Fibroblast of pulmonary artery (primary cell): ENCODE measurements at regions not wholly inside any gene's neighbourhood (a gene's known extent, or its start where the extent isn't known, plus 50 kb on each side); places are given as distances from the start of the nearest gene placed in this dataset.

ENCODE experiments used
- DNase-seq: peaks from one replicate; pipeline ENCODE4 v3.0.0-alpha.2; 2010; ENCODE audit warnings: low read depth
- H3K4me3 ChIP-seq: replicated peaks from 2 replicates; pipeline ENCODE4 v1.5.1; 2011; ENCODE audit warnings: low read depth, mild to moderate bottlenecking, control low read depth, low read length, moderate library complexity
- TF ChIP-seq, protein P1 (sequence below): IDR thresholded peaks from 2 replicates; pipeline ENCODE4 v1.5.1; 2011; ENCODE audit warnings: mild to moderate bottlenecking, control low read depth, low read length, inconsistent platforms; ENCODE audit errors: missing control alignments

DNA sequence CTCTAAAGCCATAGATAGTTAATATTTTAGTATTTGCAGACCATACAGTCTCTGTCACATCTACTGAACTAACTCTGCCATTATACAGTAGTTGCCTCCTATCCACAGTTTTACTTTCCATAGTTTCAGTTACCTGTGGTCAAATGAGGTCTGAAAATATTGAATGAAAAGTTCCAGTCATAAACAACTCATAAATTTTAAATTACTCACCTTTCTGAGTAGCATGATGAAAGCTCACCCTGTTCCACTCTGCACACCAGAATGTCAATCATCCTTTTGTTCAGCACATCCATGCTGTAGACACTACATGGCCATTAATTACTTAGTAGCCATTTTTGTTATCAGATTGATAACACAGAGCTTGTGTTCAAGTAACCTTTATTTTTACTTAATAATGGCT lies 51.7 kb upstream of the ME3 start:
- TF ChIP-seq, protein P1, sequence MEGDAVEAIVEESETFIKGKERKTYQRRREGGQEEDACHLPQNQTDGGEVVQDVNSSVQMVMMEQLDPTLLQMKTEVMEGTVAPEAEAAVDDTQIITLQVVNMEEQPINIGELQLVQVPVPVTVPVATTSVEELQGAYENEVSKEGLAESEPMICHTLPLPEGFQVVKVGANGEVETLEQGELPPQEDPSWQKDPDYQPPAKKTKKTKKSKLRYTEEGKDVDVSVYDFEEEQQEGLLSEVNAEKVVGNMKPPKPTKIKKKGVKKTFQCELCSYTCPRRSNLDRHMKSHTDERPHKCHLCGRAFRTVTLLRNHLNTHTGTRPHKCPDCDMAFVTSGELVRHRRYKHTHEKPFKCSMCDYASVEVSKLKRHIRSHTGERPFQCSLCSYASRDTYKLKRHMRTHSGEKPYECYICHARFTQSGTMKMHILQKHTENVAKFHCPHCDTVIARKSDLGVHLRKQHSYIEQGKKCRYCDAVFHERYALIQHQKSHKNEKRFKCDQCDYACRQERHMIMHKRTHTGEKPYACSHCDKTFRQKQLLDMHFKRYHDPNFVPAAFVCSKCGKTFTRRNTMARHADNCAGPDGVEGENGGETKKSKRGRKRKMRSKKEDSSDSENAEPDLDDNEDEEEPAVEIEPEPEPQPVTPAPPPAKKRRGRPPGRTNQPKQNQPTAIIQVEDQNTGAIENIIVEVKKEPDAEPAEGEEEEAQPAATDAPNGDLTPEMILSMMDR, result no peak

DNA sequence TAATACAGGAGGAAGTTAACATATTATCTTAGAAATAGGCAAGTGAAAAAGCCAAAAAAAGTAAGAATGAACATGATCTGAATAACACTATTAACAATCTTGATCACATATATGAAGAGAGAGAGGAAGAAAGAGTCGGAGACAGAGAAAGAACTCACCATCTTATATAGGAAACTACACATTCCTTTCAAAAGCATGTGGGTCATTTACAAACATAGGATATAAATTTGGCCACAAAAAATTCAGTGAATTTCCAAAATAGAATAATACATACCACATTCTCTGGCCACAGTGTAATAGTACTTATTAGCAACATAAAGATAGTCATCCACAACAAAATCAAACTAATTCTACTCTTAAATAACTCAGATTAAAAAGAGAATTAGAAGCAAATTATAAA lies 50.9 kb upstream of the ME3 start:
- DNase-seq, result no peak
- TF ChIP-seq, protein P1, result no peak
- H3K4me3 ChIP-seq, result no peak overlapping the region

More for the DNA sequence above, 51.7 kb upstream of the ME3 start:
- no peak for DNase-seq
- no peak overlapping the region for H3K4me3 ChIP-seq

DNA sequence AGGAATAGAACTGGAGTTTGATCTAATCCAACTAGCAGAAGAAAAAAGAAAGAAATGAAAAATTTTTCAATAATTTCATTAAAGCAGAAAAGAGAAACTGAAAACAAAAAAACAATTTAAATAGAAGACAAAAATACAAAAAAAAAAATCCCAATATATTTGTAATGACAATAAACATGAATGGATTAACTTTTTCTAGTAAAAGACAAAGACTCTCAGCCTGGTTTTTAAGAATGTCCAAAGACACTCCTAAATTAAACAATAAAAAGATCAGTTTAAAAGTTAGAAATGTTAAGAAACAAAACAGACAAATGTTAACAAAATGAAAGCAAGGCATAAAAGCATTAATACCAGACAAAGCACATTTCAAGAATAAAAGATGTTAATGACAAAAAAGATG lies 50.3 kb upstream of the ME3 start:
- no peak for DNase-seq
- TF ChIP-seq, protein P1, result no peak
- no peak overlapping the region for H3K4me3 ChIP-seq
